Stromal cell of bone marrow (primary cell): ENCODE measurements at regions not wholly inside any gene's neighbourhood (a gene's known extent, or its start where the extent isn't known, plus 50 kb on each side); places are given as distances from the start of the nearest gene placed in this dataset.

Experiments used
- DNase-seq: peaks from one replicate; pipeline ENCODE4 v3.0.0-alpha.2; 2012; ENCODE audit warnings: low read depth

GRCh38 chrX:149152941-149153340, 352.2 kb downstream of the IDS start:
- no peak for DNase-seq

GRCh38 chrX:149151805-149152757, 353.0 kb downstream of the IDS start:
- peak; percentile 27 for DNase-seq

GRCh38 chrX:149145845-149146285, 359.2 kb downstream of the IDS start:
- DNase-seq, result no peak

GRCh38 chrX:149131774-149132173, 373.3 kb downstream of the IDS start:
- peak; percentile 5 for DNase-seq

- DNase-seq, result no peak
These were observed 375.3 kb downstream of the IDS start for GRCh38 chrX:149129767-149130166.

GRCh38 chrX:149124526-149125108, 380.5 kb downstream of the IDS start:
- DNase-seq, result no peak

- DNase-seq, result no peak
These were observed 383.7 kb downstream of the IDS start for GRCh38 chrX:149121206-149121920.

GRCh38 chrX:149120459-149120858, 384.6 kb downstream of the IDS start:
- no peak for DNase-seq

GRCh38 chrX:149114874-149115273, 390.2 kb downstream of the IDS start:
- DNase-seq, result no peak

GRCh38 chrX:149114001-149114400, 391.1 kb downstream of the IDS start:
- no peak for DNase-seq

- DNase-seq, result no peak
These were observed 407.3 kb downstream of the IDS start for GRCh38 chrX:149097786-149098185.

GRCh38 chrX:149092179-149092578, 412.9 kb downstream of the IDS start:
- DNase-seq, result no peak

- no peak for DNase-seq
These were observed 425.2 kb downstream of the IDS start for GRCh38 chrX:149079805-149080406.

GRCh38 chrX:149074398-149074797, 430.7 kb downstream of the IDS start:
- peak; percentile 43 for DNase-seq

- DNase-seq, result no peak
These were observed 431.6 kb downstream of the IDS start for GRCh38 chrX:149073479-149073878.

- DNase-seq, result no peak
These were observed 435.2 kb downstream of the IDS start for GRCh38 chrX:149069899-149070298.

- peak; percentile 25 for DNase-seq
These were observed 444.2 kb downstream of the IDS start for GRCh38 chrX:149060921-149061320.
